ENCODE measurements at regions not wholly inside any gene's neighbourhood (a gene's known extent, or its start where the extent isn't known, plus 50 kb on each side); places are given as distances from the start of the nearest gene placed in this dataset.

DNA sequence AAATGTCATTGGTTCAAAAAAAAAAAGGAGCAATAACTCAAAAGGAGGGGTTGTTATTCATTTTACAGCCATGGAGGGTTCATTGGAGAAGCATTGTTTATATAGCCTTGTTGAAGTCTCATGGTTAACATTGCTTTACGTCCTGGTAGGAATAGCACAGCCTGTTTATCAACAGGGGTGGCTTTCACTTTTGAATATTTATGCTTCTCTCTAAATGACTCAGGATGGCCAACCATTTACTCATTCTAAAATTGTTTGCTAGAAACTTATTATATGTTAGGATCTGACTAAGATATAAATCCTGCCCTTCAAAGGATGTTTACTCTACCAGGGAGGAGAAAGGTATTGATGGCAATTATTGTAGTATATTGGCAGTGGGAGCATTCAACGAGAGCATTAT is 534.1 kb upstream of the GALNTL6 start:
- H3K9me2 ChIP-seq (ENCODE audit: insufficient read depth): no peaks in the 10 kb centered on the region
- TF ChIP-seq REST (IDR thresholded peaks at IDR 0.05; ENCODE audit: unreplicated experiment) (no peak), JUNB (IDR thresholded peaks at IDR 0.05; ENCODE audit: unreplicated experiment) (no peak), STAT1 (IDR thresholded peaks at IDR 0.05; ENCODE audit: unreplicated experiment) (no peak), EZH2phosphoT487 (IDR thresholded peaks at IDR 0.05; ENCODE audit: unreplicated experiment) (no peak), CTCF (conservative IDR thresholded peaks at IDR 0.05; ENCODE audit: low read depth in 2 of 2) (no peak), NANOG (IDR thresholded peaks at IDR 0.05; ENCODE audit: borderline replicate concordance) (no peak), CREB1 (CRISPR knock-in tag; IDR thresholded peaks at IDR 0.05; ENCODE audit: low read depth) (no peak), POLR2AphosphoS5 (IDR thresholded peaks at IDR 0.05; ENCODE audit: low read depth) (no peak), EZH2 (IDR thresholded peaks at IDR 0.05; ENCODE audit: low read depth, unreplicated experiment) (no peak), ZNF331 (CRISPR knock-in tag; IDR thresholded peaks at IDR 0.05; ENCODE audit: low read depth) (no peak), ZNF114 (CRISPR knock-in tag; IDR thresholded peaks at IDR 0.05) (no peak), ETS1 (IDR thresholded peaks at IDR 0.05) (no peak)
- TF ChIP-seq, protein P1, sequence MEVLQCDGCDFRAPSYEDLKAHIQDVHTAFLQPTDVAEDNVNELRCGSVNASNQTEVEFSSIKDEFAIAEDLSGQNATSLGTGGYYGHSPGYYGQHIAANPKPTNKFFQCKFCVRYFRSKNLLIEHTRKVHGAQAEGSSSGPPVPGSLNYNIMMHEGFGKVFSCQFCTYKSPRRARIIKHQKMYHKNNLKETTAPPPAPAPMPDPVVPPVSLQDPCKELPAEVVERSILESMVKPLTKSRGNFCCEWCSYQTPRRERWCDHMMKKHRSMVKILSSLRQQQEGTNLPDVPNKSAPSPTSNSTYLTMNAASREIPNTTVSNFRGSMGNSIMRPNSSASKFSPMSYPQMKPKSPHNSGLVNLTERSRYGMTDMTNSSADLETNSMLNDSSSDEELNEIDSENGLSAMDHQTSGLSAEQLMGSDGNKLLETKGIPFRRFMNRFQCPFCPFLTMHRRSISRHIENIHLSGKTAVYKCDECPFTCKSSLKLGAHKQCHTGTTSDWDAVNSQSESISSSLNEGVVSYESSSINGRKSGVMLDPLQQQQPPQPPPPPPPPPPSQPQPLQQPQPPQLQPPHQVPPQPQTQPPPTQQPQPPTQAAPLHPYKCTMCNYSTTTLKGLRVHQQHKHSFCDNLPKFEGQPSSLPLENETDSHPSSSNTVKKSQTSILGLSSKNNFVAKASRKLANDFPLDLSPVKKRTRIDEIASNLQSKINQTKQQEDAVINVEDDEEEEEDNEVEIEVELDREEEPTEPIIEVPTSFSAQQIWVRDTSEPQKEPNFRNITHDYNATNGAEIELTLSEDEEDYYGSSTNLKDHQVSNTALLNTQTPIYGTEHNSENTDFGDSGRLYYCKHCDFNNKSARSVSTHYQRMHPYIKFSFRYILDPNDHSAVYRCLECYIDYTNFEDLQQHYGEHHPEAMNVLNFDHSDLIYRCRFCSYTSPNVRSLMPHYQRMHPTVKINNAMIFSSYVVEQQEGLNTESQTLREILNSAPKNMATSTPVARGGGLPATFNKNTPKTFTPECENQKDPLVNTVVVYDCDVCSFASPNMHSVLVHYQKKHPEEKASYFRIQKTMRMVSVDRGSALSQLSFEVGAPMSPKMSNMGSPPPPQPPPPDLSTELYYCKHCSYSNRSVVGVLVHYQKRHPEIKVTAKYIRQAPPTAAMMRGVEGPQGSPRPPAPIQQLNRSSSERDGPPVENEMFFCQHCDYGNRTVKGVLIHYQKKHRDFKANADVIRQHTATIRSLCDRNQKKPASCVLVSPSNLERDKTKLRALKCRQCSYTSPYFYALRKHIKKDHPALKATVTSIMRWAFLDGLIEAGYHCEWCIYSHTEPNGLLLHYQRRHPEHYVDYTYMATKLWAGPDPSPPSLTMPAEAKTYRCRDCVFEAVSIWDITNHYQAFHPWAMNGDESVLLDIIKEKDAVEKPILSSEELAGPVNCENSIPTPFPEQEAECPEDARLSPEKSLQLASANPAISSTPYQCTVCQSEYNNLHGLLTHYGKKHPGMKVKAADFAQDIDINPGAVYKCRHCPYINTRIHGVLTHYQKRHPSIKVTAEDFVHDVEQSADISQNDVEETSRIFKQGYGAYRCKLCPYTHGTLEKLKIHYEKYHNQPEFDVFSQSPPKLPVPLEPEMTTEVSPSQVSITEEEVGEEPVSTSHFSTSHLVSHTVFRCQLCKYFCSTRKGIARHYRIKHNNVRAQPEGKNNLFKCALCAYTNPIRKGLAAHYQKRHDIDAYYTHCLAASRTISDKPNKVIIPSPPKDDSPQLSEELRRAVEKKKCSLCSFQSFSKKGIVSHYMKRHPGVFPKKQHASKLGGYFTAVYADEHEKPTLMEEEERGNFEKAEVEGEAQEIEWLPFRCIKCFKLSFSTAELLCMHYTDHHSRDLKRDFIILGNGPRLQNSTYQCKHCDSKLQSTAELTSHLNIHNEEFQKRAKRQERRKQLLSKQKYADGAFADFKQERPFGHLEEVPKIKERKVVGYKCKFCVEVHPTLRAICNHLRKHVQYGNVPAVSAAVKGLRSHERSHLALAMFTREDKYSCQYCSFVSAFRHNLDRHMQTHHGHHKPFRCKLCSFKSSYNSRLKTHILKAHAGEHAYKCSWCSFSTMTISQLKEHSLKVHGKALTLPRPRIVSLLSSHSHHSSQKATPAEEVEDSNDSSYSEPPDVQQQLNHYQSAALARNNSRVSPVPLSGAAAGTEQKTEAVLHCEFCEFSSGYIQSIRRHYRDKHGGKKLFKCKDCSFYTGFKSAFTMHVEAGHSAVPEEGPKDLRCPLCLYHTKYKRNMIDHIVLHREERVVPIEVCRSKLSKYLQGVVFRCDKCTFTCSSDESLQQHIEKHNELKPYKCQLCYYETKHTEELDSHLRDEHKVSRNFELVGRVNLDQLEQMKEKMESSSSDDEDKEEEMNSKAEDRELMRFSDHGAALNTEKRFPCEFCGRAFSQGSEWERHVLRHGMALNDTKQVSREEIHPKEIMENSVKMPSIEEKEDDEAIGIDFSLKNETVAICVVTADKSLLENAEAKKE (CRISPR knock-in tag; IDR thresholded peaks at IDR 0.05): no peak
- H3K27ac ChIP-seq (ENCODE audit: low read depth): no peak overlapping the region
- no peaks in the 10 kb centered on the region for H3K36me3 ChIP-seq (ENCODE audit: insufficient read depth)
- no peaks in the 10 kb centered on the region for H3K4me1 ChIP-seq (ENCODE audit: insufficient read depth)
- no peak overlapping the region for H3K27ac Mint-ChIP-seq
- H3K9me3 Mint-ChIP-seq: no peaks in the 10 kb centered on the region
- H3K4me1 Mint-ChIP-seq: peaks cover 4% of the 10 kb centered on the region; the same call in 2 of the 3 replicates
- H3K36me3 Mint-ChIP-seq (ENCODE audit: low read depth): no peaks in the 10 kb centered on the region
- ATAC-seq: no peak
- H3F3A ChIP-seq (replicated peaks; ENCODE audit: low read depth): no peaks in the 10 kb centered on the region
- no peaks in the 10 kb centered on the region for H3K27me3 ChIP-seq (ENCODE audit: insufficient read depth)
- DNase-seq (ENCODE audit: low spot score): no peak
- H3K27me3 Mint-ChIP-seq (ENCODE audit: insufficient read depth, low read depth, poor library complexity): no peaks in the 10 kb centered on the region
- no peak overlapping the region for H3K4me3 ChIP-seq
- H4K20me1 ChIP-seq (replicated peaks; ENCODE audit: insufficient read depth): no peaks in the 10 kb centered on the region
- H3K79me2 ChIP-seq (replicated peaks; ENCODE audit: insufficient read depth): no peaks in the 10 kb centered on the region
- H2AFZ ChIP-seq: no peak overlapping the region
- no peak overlapping the region for H3K4me3 Mint-ChIP-seq
- no peak overlapping the region for H3K4me2 ChIP-seq

Measured in GM23338 (cell line).